ENCODE measurements at regions not wholly inside any gene's neighbourhood (a gene's known extent, or its start where the extent isn't known, plus 50 kb on each side); places are given as distances from the start of the nearest gene placed in this dataset.

- no peak for TF ChIP-seq REST (IDR thresholded peaks at IDR 0.05)
- TF ChIP-seq CTCF (IDR thresholded peaks at IDR 0.05; ENCODE audit: low read depth, low read length, missing input control): no peak
- TF ChIP-seq TAF1 (conservative IDR thresholded peaks at IDR 0.05): no peak
- TF ChIP-seq, protein P1, sequence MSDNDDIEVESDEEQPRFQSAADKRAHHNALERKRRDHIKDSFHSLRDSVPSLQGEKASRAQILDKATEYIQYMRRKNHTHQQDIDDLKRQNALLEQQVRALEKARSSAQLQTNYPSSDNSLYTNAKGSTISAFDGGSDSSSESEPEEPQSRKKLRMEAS (IDR thresholded peaks at IDR 0.05): no peak
- no peak for TF ChIP-seq RXRA (IDR thresholded peaks at IDR 0.05)
- TF ChIP-seq RAD21 (IDR thresholded peaks at IDR 0.05): no peak
Observed at GRCh38 chr4:11313157-11313943, 115.3 kb downstream of the HS3ST1 start.

Data from liver (tissue), 3 donors.